SK-N-SH (cell line): ENCODE measurements at regions not wholly inside any gene's neighbourhood (a gene's known extent, or its start where the extent isn't known, plus 50 kb on each side); places are given as distances from the start of the nearest gene placed in this dataset.
"Not testable (repeated sequence)": the region's sequence is repeated elsewhere in the genome, so short reads cannot be mapped to it uniquely, and the experiment has no call there.

Source experiments
- CTCF ChIA-PET: fragments of 300-600, 350-600 bp; formaldehyde crosslinking; extraction: SDS; loops from one replicate; lab custom pipeline; 2021; lab: Yijun Ruan, JAX
- POLR2A ChIA-PET: fragments of 350-600 bp; sonication (Branson Sonifier 250); formaldehyde crosslinking; extraction: SDS; loops from one replicate; lab custom pipeline; 2020; ENCODE audit warnings: antibody characterized with exemption, inconsistent platforms; lab: Yijun Ruan, JAX
- DNase-seq: peaks from one replicate; pipeline ENCODE4 v3.0.0; 2012
- H2AFZ ChIP-seq: fragments of 200-600 bp; sonication (generic); 2 replicates; pipeline ENCODE4 v1.8.1; 2016; ENCODE audit warnings: antibody characterized with exemption, mild to moderate bottlenecking, low read depth
- H3F3A ChIP-seq: fragments of 200-600 bp; sonication (generic); replicated peaks from 2 replicates; pipeline ENCODE3; 2016; ENCODE audit warnings: antibody characterized with exemption, mild to moderate bottlenecking; ENCODE audit not compliant: insufficient read depth
- H3K27ac ChIP-seq, 2 experiments: fragments of 200-500 bp in 1 of 2; fragments of 200-600 bp in 1 of 2; sonication (Bioruptor generic) in 1 of 2; sonication (generic), shearing (Covaris generic) in 1 of 2; 2 replicates each; pipeline versions ENCODE4 v1.5.1 to v1.6.1; 2014 to 2016; ENCODE audit warnings: low read depth in 2 of 2, inconsistent platforms in 1 of 2, low read length in 1 of 2, mild to moderate bottlenecking in 1 of 2, mixed read lengths in 1 of 2
- H3K27me3 ChIP-seq: fragments of 200-600 bp; sonication (generic), shearing (Covaris generic); 2 replicates; pipeline ENCODE4 v1.6.1; 2016; ENCODE audit warnings: mixed run types; ENCODE audit not compliant: insufficient read depth
- H3K36me3 ChIP-seq, 2 experiments: fragments of 200-500 bp in 1 of 2; fragments of 200-600 bp in 1 of 2; sonication (Bioruptor generic) in 1 of 2; sonication (generic) in 1 of 2; replicated peaks in 1 of 2; 2 replicates each; pipeline versions ENCODE3 to v1.5.1; 2014 to 2016; ENCODE audit warnings: low read length in 1 of 2, mild to moderate bottlenecking in 1 of 2; ENCODE audit not compliant: insufficient read depth in 2 of 2, control insufficient read depth in 1 of 2
- H3K4me1 ChIP-seq, 2 experiments: fragments of 200-500 bp in 1 of 2; fragments of 200-600 bp in 1 of 2; sonication (Bioruptor generic) in 1 of 2; sonication (generic), shearing (Covaris generic) in 1 of 2; 2 replicates each; pipeline versions ENCODE4 v1.5.1 to v1.6.1; 2014 to 2016; ENCODE audit warnings: low read depth in 1 of 2, low read length in 1 of 2, mixed run types in 1 of 2; ENCODE audit not compliant: insufficient read depth in 2 of 2, control insufficient read depth in 1 of 2
- H3K4me2 ChIP-seq: fragments of 200-600 bp; sonication (generic), shearing (Covaris generic); 2 replicates; pipeline ENCODE4 v1.6.1; 2017; ENCODE audit warnings: mixed run types
- H3K4me3 ChIP-seq, 2 experiments: fragments of 200-500 bp in 1 of 2; fragments of 200-600 bp in 1 of 2; sonication (Bioruptor generic) in 1 of 2; sonication (generic), shearing (Covaris generic) in 1 of 2; 2 replicates each; pipeline versions ENCODE4 v1.5.1 to v1.8.1; 2014 to 2016; ENCODE audit warnings: low read depth in 2 of 2, inconsistent platforms in 1 of 2, low read length in 1 of 2, mild to moderate bottlenecking in 1 of 2, mixed read lengths in 1 of 2, moderate library complexity in 1 of 2
- H3K79me2 ChIP-seq: fragments of 200-600 bp; sonication (generic); 2 replicates; pipeline ENCODE4 v1.8.1; 2017; ENCODE audit warnings: mild to moderate bottlenecking; ENCODE audit not compliant: insufficient read depth
- H3K9ac ChIP-seq: fragments of 200-600 bp; sonication (generic); 2 replicates; pipeline ENCODE4 v1.6.1; 2017; ENCODE audit warnings: mixed run types
- H3K9me2 ChIP-seq: fragments of 200-600 bp; sonication (generic); 2 replicates; pipeline ENCODE4 v1.6.1; 2017; ENCODE audit warnings: mixed run types
- H3K9me3 ChIP-seq: fragments of 200-600 bp; sonication (generic); 2 replicates; pipeline ENCODE4 v1.6.1; 2017; ENCODE audit warnings: mixed run types, mild to moderate bottlenecking, moderate library complexity
- H4K20me1 ChIP-seq: fragments of 200-600 bp; sonication (generic); 2 replicates; pipeline ENCODE4 v1.6.1; 2017; ENCODE audit warnings: mild to moderate bottlenecking, mixed run types; ENCODE audit not compliant: insufficient read depth
- CHD2 ChIP-seq: fragments of 150-350 bp; IDR thresholded peaks from 2 replicates; pipeline ENCODE4 v1.6.1; 2018; ENCODE audit warnings: low read length; ENCODE audit not compliant: partially characterized antibody
- ELF1 ChIP-seq: IDR thresholded peaks from 2 replicates; pipeline ENCODE4 v1.4.0; 2012
- EP300 ChIP-seq, 2 experiments: IDR thresholded peaks; 2 replicates each; pipeline versions ENCODE4 v1.4.0 to v1.6.1; 2012; ENCODE audit warnings: borderline replicate concordance in 1 of 2, low read depth in 1 of 2, low read length in 1 of 2
- EZH2phosphoT487 ChIP-seq: fragments of 200-600 bp; sonication (generic); IDR thresholded peaks from 2 replicates; pipeline ENCODE4 v1.6.1; 2017; ENCODE audit warnings: low read depth, mixed run types, mild to moderate bottlenecking, antibody characterized with exemption, moderate library complexity, borderline replicate concordance
- FOXM1 ChIP-seq: IDR thresholded peaks from 2 replicates; pipeline ENCODE4 v1.4.0; 2012; ENCODE audit warnings: low read depth, mild to moderate bottlenecking
- GABPA ChIP-seq: IDR thresholded peaks from 2 replicates; pipeline ENCODE4 v1.4.0; 2012; ENCODE audit warnings: low read depth, mild to moderate bottlenecking
- JUND ChIP-seq: IDR thresholded peaks from 2 replicates; pipeline ENCODE4 v1.4.0; 2012
- MEF2A ChIP-seq: IDR thresholded peaks from 2 replicates; pipeline ENCODE4 v1.4.0; 2012; ENCODE audit warnings: low read depth, borderline replicate concordance
- TAF1 ChIP-seq: IDR thresholded peaks from 2 replicates; pipeline ENCODE4 v1.6.1; 2012; ENCODE audit warnings: low read depth, mild to moderate bottlenecking, low read length, moderate library complexity, borderline replicate concordance
- WGBS: methylation state at CpG from one replicate; pipeline ENCODE4 v1.1.6; 2017; ENCODE audit warnings: low lambda C conversion rate; 5-methylcytosine and 5-hydroxymethylcytosine counted together
- TF ChIP-seq, protein P1 (sequence below): IDR thresholded peaks from 2 replicates; pipeline ENCODE4 v1.6.1; 2012; ENCODE audit warnings: mild to moderate bottlenecking, low read depth, low read length, moderate library complexity
- TF ChIP-seq, protein P2 (sequence below): fragments of 150-350 bp; IDR thresholded peaks from 2 replicates; pipeline ENCODE4 v1.6.1; 2017; ENCODE audit warnings: antibody characterized with exemption, low read length, low read depth, borderline replicate concordance
- TF ChIP-seq, protein P3 (sequence below): fragments of 150-350 bp; IDR thresholded peaks from 2 replicates; pipeline ENCODE4 v1.6.1; 2016; ENCODE audit warnings: mild to moderate bottlenecking, low read depth, low read length
- TF ChIP-seq, protein P4 (sequence below): IDR thresholded peaks from 2 replicates; pipeline ENCODE4 v1.4.0; 2012; ENCODE audit warnings: low read depth, borderline replicate concordance
- TF ChIP-seq, protein P5 (sequence below): IDR thresholded peaks from 2 replicates; pipeline ENCODE4; 2012

DNA sequence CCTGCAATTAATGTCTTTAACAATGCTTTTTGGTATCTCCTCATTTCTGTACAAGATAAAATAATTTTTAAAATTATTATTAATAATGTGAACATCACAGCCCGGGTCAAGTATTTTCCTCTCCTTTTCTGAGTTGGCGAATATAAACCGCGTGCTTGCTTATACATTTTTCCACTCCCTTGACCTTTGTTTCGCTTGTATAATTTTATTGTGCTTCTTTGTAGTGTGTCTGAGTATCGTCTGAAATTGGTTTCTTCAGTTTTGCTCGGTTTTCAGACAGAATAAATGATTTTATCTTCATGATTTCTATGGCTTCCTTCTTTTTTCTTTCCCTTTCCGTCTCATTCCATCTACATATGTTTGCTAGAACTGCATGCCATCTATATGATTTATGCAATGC, 448.5 kb downstream of the MAT2B start:
- Histone ChIP-seq H3K27ac (no peak overlapping the region), H3K9me2 (no peaks in the 10 kb centered on the region), H3K9me3 (no peaks in the 10 kb centered on the region), H3K27me3 (no peaks in the 10 kb centered on the region), H4K20me1 (no peaks in the 10 kb centered on the region), H3K79me2 (no peaks in the 10 kb centered on the region), H3K4me1 (no peaks in the 10 kb centered on the region), H2AFZ (no peak overlapping the region), H3K36me3 (no peaks in the 10 kb centered on the region), H3F3A (no peaks in the 10 kb centered on the region), H3K9ac (no peak overlapping the region), H3K4me2 (no peak overlapping the region), H3K4me3 (no peak overlapping the region)
- ChIA-PET POLR2A (no interaction called here), CTCF (interaction anchor here (1.0 kb wide), 2 partner anchors 112 to 389 kb away, joined by 3 read pairs; no protein-coding TSS in a partner anchor)
- TF ChIP-seq ELF1 (no peak), EZH2phosphoT487 (no peak), GABPA (no peak), TAF1 (no peak), MEF2A (no peak), CHD2 (no peak), FOXM1 (no peak), JUND (no peak), EP300 (IDR thresholded peaks at IDR 0.05; ENCODE audit: borderline replicate concordance in 1 of 2, low read depth in 1 of 2, low read length in 1 of 2) (no peak)
- TF ChIP-seq, protein P1, sequence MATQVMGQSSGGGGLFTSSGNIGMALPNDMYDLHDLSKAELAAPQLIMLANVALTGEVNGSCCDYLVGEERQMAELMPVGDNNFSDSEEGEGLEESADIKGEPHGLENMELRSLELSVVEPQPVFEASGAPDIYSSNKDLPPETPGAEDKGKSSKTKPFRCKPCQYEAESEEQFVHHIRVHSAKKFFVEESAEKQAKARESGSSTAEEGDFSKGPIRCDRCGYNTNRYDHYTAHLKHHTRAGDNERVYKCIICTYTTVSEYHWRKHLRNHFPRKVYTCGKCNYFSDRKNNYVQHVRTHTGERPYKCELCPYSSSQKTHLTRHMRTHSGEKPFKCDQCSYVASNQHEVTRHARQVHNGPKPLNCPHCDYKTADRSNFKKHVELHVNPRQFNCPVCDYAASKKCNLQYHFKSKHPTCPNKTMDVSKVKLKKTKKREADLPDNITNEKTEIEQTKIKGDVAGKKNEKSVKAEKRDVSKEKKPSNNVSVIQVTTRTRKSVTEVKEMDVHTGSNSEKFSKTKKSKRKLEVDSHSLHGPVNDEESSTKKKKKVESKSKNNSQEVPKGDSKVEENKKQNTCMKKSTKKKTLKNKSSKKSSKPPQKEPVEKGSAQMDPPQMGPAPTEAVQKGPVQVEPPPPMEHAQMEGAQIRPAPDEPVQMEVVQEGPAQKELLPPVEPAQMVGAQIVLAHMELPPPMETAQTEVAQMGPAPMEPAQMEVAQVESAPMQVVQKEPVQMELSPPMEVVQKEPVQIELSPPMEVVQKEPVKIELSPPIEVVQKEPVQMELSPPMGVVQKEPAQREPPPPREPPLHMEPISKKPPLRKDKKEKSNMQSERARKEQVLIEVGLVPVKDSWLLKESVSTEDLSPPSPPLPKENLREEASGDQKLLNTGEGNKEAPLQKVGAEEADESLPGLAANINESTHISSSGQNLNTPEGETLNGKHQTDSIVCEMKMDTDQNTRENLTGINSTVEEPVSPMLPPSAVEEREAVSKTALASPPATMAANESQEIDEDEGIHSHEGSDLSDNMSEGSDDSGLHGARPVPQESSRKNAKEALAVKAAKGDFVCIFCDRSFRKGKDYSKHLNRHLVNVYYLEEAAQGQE: no peak
- TF ChIP-seq, protein P2, sequence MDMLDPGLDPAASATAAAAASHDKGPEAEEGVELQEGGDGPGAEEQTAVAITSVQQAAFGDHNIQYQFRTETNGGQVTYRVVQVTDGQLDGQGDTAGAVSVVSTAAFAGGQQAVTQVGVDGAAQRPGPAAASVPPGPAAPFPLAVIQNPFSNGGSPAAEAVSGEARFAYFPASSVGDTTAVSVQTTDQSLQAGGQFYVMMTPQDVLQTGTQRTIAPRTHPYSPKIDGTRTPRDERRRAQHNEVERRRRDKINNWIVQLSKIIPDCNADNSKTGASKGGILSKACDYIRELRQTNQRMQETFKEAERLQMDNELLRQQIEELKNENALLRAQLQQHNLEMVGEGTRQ: no peak
- TF ChIP-seq, protein P3, sequence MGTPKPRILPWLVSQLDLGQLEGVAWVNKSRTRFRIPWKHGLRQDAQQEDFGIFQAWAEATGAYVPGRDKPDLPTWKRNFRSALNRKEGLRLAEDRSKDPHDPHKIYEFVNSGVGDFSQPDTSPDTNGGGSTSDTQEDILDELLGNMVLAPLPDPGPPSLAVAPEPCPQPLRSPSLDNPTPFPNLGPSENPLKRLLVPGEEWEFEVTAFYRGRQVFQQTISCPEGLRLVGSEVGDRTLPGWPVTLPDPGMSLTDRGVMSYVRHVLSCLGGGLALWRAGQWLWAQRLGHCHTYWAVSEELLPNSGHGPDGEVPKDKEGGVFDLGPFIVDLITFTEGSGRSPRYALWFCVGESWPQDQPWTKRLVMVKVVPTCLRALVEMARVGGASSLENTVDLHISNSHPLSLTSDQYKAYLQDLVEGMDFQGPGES: no peak
- TF ChIP-seq, protein P4, sequence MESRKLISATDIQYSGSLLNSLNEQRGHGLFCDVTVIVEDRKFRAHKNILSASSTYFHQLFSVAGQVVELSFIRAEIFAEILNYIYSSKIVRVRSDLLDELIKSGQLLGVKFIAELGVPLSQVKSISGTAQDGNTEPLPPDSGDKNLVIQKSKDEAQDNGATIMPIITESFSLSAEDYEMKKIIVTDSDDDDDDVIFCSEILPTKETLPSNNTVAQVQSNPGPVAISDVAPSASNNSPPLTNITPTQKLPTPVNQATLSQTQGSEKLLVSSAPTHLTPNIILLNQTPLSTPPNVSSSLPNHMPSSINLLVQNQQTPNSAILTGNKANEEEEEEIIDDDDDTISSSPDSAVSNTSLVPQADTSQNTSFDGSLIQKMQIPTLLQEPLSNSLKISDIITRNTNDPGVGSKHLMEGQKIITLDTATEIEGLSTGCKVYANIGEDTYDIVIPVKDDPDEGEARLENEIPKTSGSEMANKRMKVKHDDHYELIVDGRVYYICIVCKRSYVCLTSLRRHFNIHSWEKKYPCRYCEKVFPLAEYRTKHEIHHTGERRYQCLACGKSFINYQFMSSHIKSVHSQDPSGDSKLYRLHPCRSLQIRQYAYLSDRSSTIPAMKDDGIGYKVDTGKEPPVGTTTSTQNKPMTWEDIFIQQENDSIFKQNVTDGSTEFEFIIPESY: no peak
- TF ChIP-seq, protein P5, sequence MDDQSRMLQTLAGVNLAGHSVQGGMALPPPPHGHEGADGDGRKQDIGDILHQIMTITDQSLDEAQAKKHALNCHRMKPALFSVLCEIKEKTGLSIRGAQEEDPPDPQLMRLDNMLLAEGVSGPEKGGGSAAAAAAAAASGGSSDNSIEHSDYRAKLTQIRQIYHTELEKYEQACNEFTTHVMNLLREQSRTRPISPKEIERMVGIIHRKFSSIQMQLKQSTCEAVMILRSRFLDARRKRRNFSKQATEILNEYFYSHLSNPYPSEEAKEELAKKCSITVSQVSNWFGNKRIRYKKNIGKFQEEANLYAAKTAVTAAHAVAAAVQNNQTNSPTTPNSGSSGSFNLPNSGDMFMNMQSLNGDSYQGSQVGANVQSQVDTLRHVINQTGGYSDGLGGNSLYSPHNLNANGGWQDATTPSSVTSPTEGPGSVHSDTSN: no peak
- no peak for DNase-seq
- 55% methylated on average over 8 of the region's 8 CpGs for WGBS

DNA sequence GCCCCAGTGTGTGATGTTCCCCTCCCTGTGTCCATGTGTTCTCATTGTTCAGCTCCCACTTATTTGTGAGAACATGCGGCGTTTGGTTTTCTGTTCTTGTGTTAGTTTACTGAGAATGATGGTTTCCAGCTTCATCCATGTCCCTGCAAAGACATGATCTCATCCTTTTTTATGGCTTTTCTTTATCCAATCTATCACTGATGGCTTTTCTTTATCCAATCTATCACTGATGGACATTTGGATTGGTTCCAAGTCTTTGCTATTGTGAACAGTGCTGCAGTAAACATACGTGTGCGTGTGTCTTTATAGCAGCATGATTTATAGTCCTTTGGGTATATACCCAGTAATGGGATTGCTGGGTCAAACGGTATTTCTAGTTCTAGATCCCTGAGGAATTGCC, 455.8 kb downstream of the MAT2B start:
- not testable (repeated sequence) for H3K36me3 ChIP-seq, H3K9ac ChIP-seq

More for the DNA sequence above, 455.8 kb downstream of the MAT2B start:
- H3K4me3 ChIP-seq, POLR2A ChIA-PET, H3K4me1 ChIP-seq, H3K9me2 ChIP-seq, CTCF ChIA-PET, DNase-seq, H3K79me2 ChIP-seq, H3K27me3 ChIP-seq, H3K4me2 ChIP-seq, H2AFZ ChIP-seq, H3K27ac ChIP-seq, H3F3A ChIP-seq, H3K9me3 ChIP-seq, H4K20me1 ChIP-seq: not testable (repeated sequence)
- WGBS: 73% methylated on average over 5 of the region's 5 CpGs
